ENCODE measurements at regions not wholly inside any gene's neighbourhood (a gene's known extent, or its start where the extent isn't known, plus 50 kb on each side); places are given as distances from the start of the nearest gene placed in this dataset.

DNA sequence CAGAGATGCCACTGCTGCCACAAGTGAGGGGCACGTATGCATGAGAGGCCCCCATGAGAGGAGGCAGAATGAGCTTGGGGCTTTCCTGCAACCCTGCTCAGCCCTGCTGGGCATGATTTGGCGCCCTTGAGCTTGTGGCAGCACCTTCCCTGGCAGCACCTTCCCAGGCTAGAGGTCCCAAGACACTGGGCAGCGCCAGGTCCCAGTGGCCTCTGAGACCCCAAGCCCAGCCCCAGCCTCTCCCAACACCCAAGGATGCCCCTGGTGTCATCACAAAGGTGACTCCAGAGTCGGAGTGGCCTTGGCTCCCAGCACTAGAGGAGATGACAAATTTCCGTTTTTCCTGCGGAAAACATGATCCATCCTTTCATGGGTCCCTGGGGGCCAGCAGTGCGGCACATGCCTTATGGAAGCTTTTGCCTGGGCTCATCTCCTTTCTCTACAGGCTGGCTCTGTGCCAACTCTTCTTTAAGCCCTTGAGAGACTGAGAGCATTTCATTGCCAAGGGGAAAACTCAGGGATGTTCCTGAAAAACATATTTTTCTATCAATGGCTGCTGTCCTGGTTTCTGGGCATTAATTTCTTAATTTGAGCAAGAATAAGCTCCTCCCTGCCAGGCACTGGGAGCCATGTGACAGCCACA is 77.1 kb upstream of the ADAMTS2 start:
- no peaks in the 10 kb centered on the region for H3K9me3 Mint-ChIP-seq
- H3K27ac Mint-ChIP-seq: no peak overlapping the region
- peaks cover 18% of the 10 kb centered on the region for H3K4me1 Mint-ChIP-seq
- H3K36me3 Mint-ChIP-seq (ENCODE audit: low read depth): no peaks in the 10 kb centered on the region
- no peak overlapping the region for H3K4me3 Mint-ChIP-seq
- no peak for DNase-seq
- TF ChIP-seq, protein P1, sequence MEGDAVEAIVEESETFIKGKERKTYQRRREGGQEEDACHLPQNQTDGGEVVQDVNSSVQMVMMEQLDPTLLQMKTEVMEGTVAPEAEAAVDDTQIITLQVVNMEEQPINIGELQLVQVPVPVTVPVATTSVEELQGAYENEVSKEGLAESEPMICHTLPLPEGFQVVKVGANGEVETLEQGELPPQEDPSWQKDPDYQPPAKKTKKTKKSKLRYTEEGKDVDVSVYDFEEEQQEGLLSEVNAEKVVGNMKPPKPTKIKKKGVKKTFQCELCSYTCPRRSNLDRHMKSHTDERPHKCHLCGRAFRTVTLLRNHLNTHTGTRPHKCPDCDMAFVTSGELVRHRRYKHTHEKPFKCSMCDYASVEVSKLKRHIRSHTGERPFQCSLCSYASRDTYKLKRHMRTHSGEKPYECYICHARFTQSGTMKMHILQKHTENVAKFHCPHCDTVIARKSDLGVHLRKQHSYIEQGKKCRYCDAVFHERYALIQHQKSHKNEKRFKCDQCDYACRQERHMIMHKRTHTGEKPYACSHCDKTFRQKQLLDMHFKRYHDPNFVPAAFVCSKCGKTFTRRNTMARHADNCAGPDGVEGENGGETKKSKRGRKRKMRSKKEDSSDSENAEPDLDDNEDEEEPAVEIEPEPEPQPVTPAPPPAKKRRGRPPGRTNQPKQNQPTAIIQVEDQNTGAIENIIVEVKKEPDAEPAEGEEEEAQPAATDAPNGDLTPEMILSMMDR (IDR thresholded peaks at IDR 0.05): no peak
- H3K27me3 Mint-ChIP-seq (ENCODE audit: low read depth, poor library complexity): peaks cover 10% of the 10 kb centered on the region

DNA sequence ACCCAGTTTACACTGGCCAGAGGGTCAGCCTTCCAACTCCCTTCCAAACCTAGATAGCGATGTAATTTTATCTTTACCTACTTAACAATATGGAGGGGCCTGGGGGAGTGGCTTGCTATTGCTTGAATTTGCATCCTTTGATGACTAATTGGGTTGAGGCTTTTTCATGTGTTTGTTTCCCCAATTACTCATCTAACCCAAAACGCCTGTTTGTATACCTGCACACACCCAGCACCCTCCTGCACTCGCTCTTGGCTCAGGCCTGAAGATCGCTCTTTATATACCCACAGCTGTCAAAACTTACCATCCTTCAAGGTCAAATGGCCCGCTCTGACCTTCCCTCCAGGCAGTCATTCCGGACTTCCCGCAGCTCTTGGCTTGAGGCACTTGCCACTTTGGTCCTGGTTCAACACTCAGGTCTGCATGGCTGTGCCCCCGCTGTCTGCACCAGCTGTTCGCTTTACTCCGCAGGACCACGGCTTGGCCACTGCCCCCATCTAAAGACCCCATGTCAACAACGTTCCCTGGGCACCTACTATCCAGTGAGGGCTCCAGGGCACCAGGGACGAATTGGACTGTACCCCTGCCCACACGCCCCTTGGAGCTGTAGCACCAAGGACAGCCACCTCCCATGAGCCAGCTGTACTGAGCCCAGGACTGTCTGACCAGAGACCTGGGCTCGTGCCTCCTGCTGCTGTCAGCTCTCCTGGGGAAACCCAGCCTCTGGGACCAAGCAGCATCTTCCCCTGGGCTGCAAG is 76.1 kb upstream of the ADAMTS2 start:
- DNase-seq: no peak
- H3K27ac Mint-ChIP-seq: no peak overlapping the region
- H3K36me3 Mint-ChIP-seq (ENCODE audit: low read depth): no peaks in the 10 kb centered on the region
- H3K9me3 Mint-ChIP-seq: no peaks in the 10 kb centered on the region
- TF ChIP-seq, protein P1 (IDR thresholded peaks at IDR 0.05): no peak
- peaks cover 10% of the 10 kb centered on the region for H3K27me3 Mint-ChIP-seq (ENCODE audit: low read depth, poor library complexity)
- H3K4me1 Mint-ChIP-seq: peaks cover 15% of the 10 kb centered on the region
- H3K4me3 Mint-ChIP-seq: no peak overlapping the region

DNA sequence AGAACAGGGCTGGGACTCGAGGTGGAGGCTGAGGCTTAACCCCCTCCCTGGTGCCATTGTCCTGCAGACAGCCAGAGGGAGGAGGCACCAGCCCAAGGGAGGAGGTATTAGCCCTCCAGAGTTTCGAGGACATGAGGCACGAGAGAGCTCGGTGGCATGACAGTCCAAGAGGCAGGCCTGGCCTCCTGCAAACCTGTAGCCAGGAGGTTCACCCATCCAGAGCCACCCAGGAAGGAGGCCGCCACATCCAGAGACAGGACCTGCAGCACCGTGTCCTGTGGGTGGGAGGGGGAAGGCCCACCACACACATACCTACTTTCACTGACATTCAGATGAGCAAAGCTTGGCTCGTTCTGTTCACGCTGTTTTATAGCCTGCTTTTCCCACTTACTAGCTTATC is 75.2 kb upstream of the ADAMTS2 start:
- H3K4me3 Mint-ChIP-seq: no peak overlapping the region
- no peaks in the 10 kb centered on the region for H3K9me3 Mint-ChIP-seq
- H3K4me1 Mint-ChIP-seq: peaks cover 7% of the 10 kb centered on the region
- DNase-seq: no peak
- H3K27me3 Mint-ChIP-seq (ENCODE audit: low read depth, poor library complexity): peaks cover 10% of the 10 kb centered on the region
- H3K27ac Mint-ChIP-seq: no peak overlapping the region
- no peaks in the 10 kb centered on the region for H3K36me3 Mint-ChIP-seq (ENCODE audit: low read depth)
- TF ChIP-seq, protein P1 (IDR thresholded peaks at IDR 0.05): no peak

DNA sequence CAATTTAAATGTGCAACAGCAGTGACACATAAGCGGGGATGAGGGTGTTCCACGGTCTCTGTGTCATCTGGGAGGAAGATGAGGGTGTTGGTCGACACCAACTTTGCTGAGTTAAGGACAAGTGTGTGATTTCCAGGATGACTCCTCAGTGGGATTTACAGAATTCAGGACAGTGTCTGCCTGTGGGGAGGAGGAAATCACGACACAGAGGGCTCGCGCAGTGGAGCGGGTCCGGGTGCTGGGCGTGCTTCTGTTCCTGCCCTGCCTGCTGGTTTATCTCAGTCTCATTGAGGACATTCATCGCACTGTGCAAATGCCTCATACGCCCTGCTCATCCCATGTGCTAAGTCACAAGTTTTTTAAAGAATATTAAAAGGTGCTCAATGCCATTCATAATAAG is 73.7 kb upstream of the ADAMTS2 start:
- TF ChIP-seq, protein P1 (IDR thresholded peaks at IDR 0.05): no peak
- no peaks in the 10 kb centered on the region for H3K36me3 Mint-ChIP-seq (ENCODE audit: low read depth)
- H3K9me3 Mint-ChIP-seq: no peaks in the 10 kb centered on the region
- H3K4me3 Mint-ChIP-seq: no peak overlapping the region
- no peak for DNase-seq
- H3K27ac Mint-ChIP-seq: no peak overlapping the region
- peaks cover 10% of the 10 kb centered on the region for H3K27me3 Mint-ChIP-seq (ENCODE audit: low read depth, poor library complexity)
- peaks cover 15% of the 10 kb centered on the region for H3K4me1 Mint-ChIP-seq

DNA sequence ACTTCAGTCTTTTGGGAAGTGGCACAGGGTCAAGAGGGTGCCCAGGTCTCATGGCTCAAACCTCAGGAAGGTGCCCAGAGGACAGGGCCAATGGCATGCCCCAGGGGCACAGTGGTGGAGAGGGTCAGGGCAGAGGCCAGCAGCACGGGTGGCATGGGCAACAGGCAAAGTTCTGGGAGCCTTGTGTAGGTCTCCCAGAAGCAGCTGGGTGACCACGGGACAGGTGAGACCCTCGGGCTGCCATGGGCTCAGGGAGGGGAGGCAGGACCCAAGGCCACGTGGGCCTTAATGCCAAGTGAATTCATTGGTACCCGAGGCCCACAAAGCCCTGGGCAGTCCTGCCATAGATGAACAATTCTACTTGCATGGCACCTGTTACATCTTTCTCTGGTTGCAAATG is 72.4 kb upstream of the ADAMTS2 start:
- Mint-ChIP-seq H3K27ac (no peak overlapping the region), H3K36me3 (ENCODE audit: low read depth) (no peaks in the 10 kb centered on the region), H3K4me1 (peaks cover 21% of the 10 kb centered on the region), H3K4me3 (no peak overlapping the region), H3K9me3 (peaks cover 4% of the 10 kb centered on the region), H3K27me3 (ENCODE audit: low read depth, poor library complexity) (peaks cover 3% of the 10 kb centered on the region)
- DNase-seq: no peak
- TF ChIP-seq, protein P1 (IDR thresholded peaks at IDR 0.05): no peak

DNA sequence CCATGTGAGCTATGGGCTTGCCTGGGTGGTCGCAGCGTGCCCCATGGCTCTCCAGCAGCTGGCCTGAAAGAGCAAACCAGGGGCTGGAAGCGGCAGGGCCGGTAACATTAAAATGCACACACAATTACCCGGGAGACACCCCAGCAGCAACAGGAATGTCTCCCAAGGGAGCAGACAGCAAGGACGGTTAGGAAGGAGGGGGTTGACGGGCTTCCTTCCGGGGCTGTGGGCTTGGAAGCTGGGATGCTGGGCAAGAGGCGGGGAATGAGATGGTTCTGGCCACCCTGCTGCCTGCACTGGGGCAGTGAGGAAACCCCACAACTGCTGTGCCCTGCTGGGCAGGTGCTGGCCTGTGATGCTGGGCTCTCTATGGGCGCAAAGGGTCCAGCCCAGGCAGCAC is 71.8 kb upstream of the ADAMTS2 start:
- Mint-ChIP-seq H3K9me3 (peaks cover 4% of the 10 kb centered on the region), H3K36me3 (ENCODE audit: low read depth) (no peaks in the 10 kb centered on the region), H3K4me3 (no peak overlapping the region), H3K27ac (no peak overlapping the region), H3K4me1 (peaks cover 21% of the 10 kb centered on the region), H3K27me3 (ENCODE audit: low read depth, poor library complexity) (no peaks in the 10 kb centered on the region)
- TF ChIP-seq, protein P1 (IDR thresholded peaks at IDR 0.05): no peak
- no peak for DNase-seq
